Natural killer cell (primary cell): ENCODE measurements at regions not wholly inside any gene's neighbourhood (a gene's known extent, or its start where the extent isn't known, plus 50 kb on each side); places are given as distances from the start of the nearest gene placed in this dataset.

Experiments used
- ATAC-seq, 3 donors: fragments of 150-1000 bp in 2 of 3; fragments of 200-7000 bp in 1 of 3; cut with Tn5 transposase; 1 replicate in 1 of 3; 2 replicates in 2 of 3; pipeline ENCODE4 v1.10.0; 2021; ENCODE audit warnings: mild to moderate bottlenecking in 2 of 3, moderate library complexity in 2 of 3
- DNase-seq, 2 donors: peaks; one replicate each; pipeline versions ENCODE4 v3.0.0 to v3.0.0-alpha.2; 2013 to 2021; ENCODE audit warnings: mixed read lengths in 1 of 2
- H3K27ac ChIP-seq: one replicate; pipeline ENCODE4 v1.5.1; 2013; ENCODE audit warnings: mild to moderate bottlenecking, low read length
- H3K27me3 ChIP-seq: one replicate; pipeline ENCODE4 v1.6.1; 2013; ENCODE audit warnings: low read length; ENCODE audit not compliant: control insufficient read depth, insufficient read depth
- H3K36me3 ChIP-seq: one replicate; pipeline ENCODE4 v1.6.1; 2013; ENCODE audit warnings: low read length; ENCODE audit not compliant: control insufficient read depth, insufficient read depth
- H3K4me1 ChIP-seq: one replicate; pipeline ENCODE4 v1.6.1; 2013; ENCODE audit warnings: low read length; ENCODE audit not compliant: control insufficient read depth, insufficient read depth
- H3K4me3 ChIP-seq: one replicate; pipeline ENCODE4 v1.5.1; 2013; ENCODE audit warnings: low read length
- H3K9me3 ChIP-seq: one replicate; pipeline ENCODE4 v1.6.1; 2013; ENCODE audit warnings: low read length; ENCODE audit not compliant: control insufficient read depth, insufficient read depth
- H3K27ac Mint-ChIP-seq, 2 donors: one replicate each; pipeline ENCODE4 v1.8.0; 2022; ENCODE audit warnings: mild to moderate bottlenecking in 2 of 2, mixed read lengths in 2 of 2, moderate library complexity in 1 of 2
- H3K27me3 Mint-ChIP-seq, 2 donors: one replicate each; pipeline ENCODE4 v1.8.0; 2022; ENCODE audit warnings: low read depth in 2 of 2, mixed read lengths in 2 of 2
- H3K36me3 Mint-ChIP-seq: one replicate; pipeline ENCODE4 v1.8.0; 2022; ENCODE audit warnings: mixed read lengths
- H3K4me1 Mint-ChIP-seq, 2 donors: one replicate each; pipeline ENCODE4 v1.8.0; 2022; ENCODE audit warnings: mixed read lengths in 2 of 2
- H3K4me3 Mint-ChIP-seq: one replicate; pipeline ENCODE4 v1.8.0; 2022; ENCODE audit warnings: mild to moderate bottlenecking, moderate library complexity, mixed read lengths
- H3K9me3 Mint-ChIP-seq, 2 donors: one replicate each; pipeline ENCODE4 v1.8.0; 2022; ENCODE audit warnings: mixed read lengths in 2 of 2
- WGBS: methylation state at CpG from one replicate; pipeline ENCODE4 v1.1.7; 2013; ENCODE audit warnings: missing lambda C conversion rate; ENCODE audit not compliant: insufficient coverage; 5-methylcytosine and 5-hydroxymethylcytosine counted together
- intact Hi-C: fragments of 100-400 bp; cut with micrococcal nuclease; formaldehyde crosslinking; loops from one replicate; pipeline ENCODE4 v1.14.2; 2022
- TF ChIP-seq, protein P1 (sequence below): fragments of 200-600 bp; IDR thresholded peaks from one replicate; pipeline ENCODE4 v1.8.0; 2022; ENCODE audit warnings: antibody characterized with exemption

- Mint-ChIP-seq H3K9me3 (no peaks in the 10 kb centered on the region), H3K27me3 (peaks cover 16 to 43% of the 10 kb centered on the region in 2 donors), H3K4me1 (peaks cover 0 to 8% of the 10 kb centered on the region in 2 donors), H3K4me3 (no peak overlapping the region), H3K27ac (no peak overlapping the region), H3K36me3 (no peaks in the 10 kb centered on the region)
- intact Hi-C loops: loop anchor here (10.0 kb wide), 1 partner anchor 615 kb away; no protein-coding TSS in a partner anchor
- Histone ChIP-seq H3K27ac (no peak overlapping the region), H3K27me3 (no peaks in the 10 kb centered on the region), H3K4me3 (no peak overlapping the region), H3K4me1 (peaks cover 9% of the 10 kb centered on the region), H3K9me3 (no peaks in the 10 kb centered on the region), H3K36me3 (no peaks in the 10 kb centered on the region)
- ATAC-seq: no peak
- DNase-seq: no peak
- WGBS: 73% methylated on average over 13 of the region's 13 CpGs
- TF ChIP-seq, protein P1, sequence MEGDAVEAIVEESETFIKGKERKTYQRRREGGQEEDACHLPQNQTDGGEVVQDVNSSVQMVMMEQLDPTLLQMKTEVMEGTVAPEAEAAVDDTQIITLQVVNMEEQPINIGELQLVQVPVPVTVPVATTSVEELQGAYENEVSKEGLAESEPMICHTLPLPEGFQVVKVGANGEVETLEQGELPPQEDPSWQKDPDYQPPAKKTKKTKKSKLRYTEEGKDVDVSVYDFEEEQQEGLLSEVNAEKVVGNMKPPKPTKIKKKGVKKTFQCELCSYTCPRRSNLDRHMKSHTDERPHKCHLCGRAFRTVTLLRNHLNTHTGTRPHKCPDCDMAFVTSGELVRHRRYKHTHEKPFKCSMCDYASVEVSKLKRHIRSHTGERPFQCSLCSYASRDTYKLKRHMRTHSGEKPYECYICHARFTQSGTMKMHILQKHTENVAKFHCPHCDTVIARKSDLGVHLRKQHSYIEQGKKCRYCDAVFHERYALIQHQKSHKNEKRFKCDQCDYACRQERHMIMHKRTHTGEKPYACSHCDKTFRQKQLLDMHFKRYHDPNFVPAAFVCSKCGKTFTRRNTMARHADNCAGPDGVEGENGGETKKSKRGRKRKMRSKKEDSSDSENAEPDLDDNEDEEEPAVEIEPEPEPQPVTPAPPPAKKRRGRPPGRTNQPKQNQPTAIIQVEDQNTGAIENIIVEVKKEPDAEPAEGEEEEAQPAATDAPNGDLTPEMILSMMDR: no peak
Measured at GRCh38 chr20:48339190-48339985, 488.4 kb downstream of the PREX1 start.

GRCh38 chr20:48338717-48339116 is 489.1 kb downstream of the PREX1 start:
- WGBS: 88% methylated on average over 5 of the region's 7 CpGs
- Mint-ChIP-seq H3K9me3 (no peaks in the 10 kb centered on the region), H3K36me3 (no peaks in the 10 kb centered on the region), H3K4me1 (peaks cover 0 to 8% of the 10 kb centered on the region in 2 donors), H3K4me3 (no peak overlapping the region), H3K27me3 (peaks cover 16 to 41% of the 10 kb centered on the region in 2 donors), H3K27ac (no peak overlapping the region)
- Histone ChIP-seq H3K27ac (no peak overlapping the region), H3K4me1 (peaks cover 9% of the 10 kb centered on the region), H3K9me3 (no peaks in the 10 kb centered on the region), H3K27me3 (no peaks in the 10 kb centered on the region), H3K36me3 (no peaks in the 10 kb centered on the region), H3K4me3 (no peak overlapping the region)
- TF ChIP-seq, protein P1: no peak
- no peak for DNase-seq
- no peak for ATAC-seq
- intact Hi-C loops: loop anchor here (10.0 kb wide), 1 partner anchor 614 kb away; no protein-coding TSS in a partner anchor

GRCh38 chr20:48336597-48336996 is 491.2 kb downstream of the PREX1 start:
- H3K9me3 Mint-ChIP-seq: no peaks in the 10 kb centered on the region
- DNase-seq (no peak), ATAC-seq (no peak)
- Histone ChIP-seq H3K36me3 (no peaks in the 10 kb centered on the region), H3K27ac (no peak overlapping the region), H3K9me3 (no peaks in the 10 kb centered on the region), H3K4me1 (peaks cover 9% of the 10 kb centered on the region), H3K4me3 (no peak overlapping the region), H3K27me3 (no peaks in the 10 kb centered on the region)
- peaks cover 10 to 43% of the 10 kb centered on the region in 2 donors for H3K27me3 Mint-ChIP-seq
- TF ChIP-seq, protein P1: no peak
- WGBS: 80% methylated on average over 6 of the region's 6 CpGs
- H3K27ac Mint-ChIP-seq: no peak overlapping the region
- H3K4me3 Mint-ChIP-seq: no peak overlapping the region
- peaks cover 0 to 8% of the 10 kb centered on the region in 2 donors for H3K4me1 Mint-ChIP-seq
- intact Hi-C loops: loop anchor here (10.0 kb wide), 1 partner anchor 612 kb away; no protein-coding TSS in a partner anchor
- no peaks in the 10 kb centered on the region for H3K36me3 Mint-ChIP-seq
